NT2/D1 (cell line): ENCODE measurements at regions not wholly inside any gene's neighbourhood (a gene's known extent, or its start where the extent isn't known, plus 50 kb on each side); places are given as distances from the start of the nearest gene placed in this dataset.

Source experiments
- SUZ12 ChIP-seq: IDR thresholded peaks from 2 replicates; pipeline ENCODE4 v1.6.1; 2011; ENCODE audit not compliant: insufficient read length, insufficient read depth; ENCODE audit errors: extremely low read depth
- YY1 ChIP-seq: IDR thresholded peaks from 2 replicates; pipeline ENCODE4 v1.6.1; 2011; ENCODE audit not compliant: insufficient read length, insufficient read depth

- TF ChIP-seq YY1 (no peak), SUZ12 (no peak)
These were observed 366.7 kb downstream of the GALC start for GRCh38 chr14:87626266-87626665.
